GM19238 (cell line): ENCODE measurements at regions not wholly inside any gene's neighbourhood (a gene's known extent, or its start where the extent isn't known, plus 50 kb on each side); places are given as distances from the start of the nearest gene placed in this dataset.
"Not testable (repeated sequence)": the region's sequence is repeated elsewhere in the genome, so short reads cannot be mapped to it uniquely, and the experiment has no call there.

Experiments
- DNase-seq: peaks from one replicate; pipeline ENCODE4 v3.0.0; 2011; ENCODE audit warnings: low spot score; ENCODE audit not compliant: insufficient read length

GRCh38 chr4:75422998-75423397, 91.2 kb downstream of the RCHY1 start:
- DNase-seq = no peak

- no peak for DNase-seq
These were observed 101.5 kb downstream of the RCHY1 start for GRCh38 chr4:75412746-75413145.

- DNase-seq = no peak
These were observed 115.7 kb downstream of the RCHY1 start for GRCh38 chr4:75398501-75398900.

GRCh38 chr4:75391489-75392166, 122.6 kb downstream of the RCHY1 start:
- no peak for DNase-seq

- DNase-seq = not testable (repeated sequence)
These were observed 127.8 kb downstream of the RCHY1 start for GRCh38 chr4:75386426-75386825.

- DNase-seq = no peak
These were observed 129.1 kb downstream of the RCHY1 start for GRCh38 chr4:75385106-75385505.

GRCh38 chr4:75376543-75376942, 137.7 kb downstream of the RCHY1 start:
- DNase-seq = no peak

- DNase-seq = no peak
These were observed 142.3 kb downstream of the RCHY1 start for GRCh38 chr4:75371915-75372314.

GRCh38 chr4:75370576-75370975, 143.6 kb downstream of the RCHY1 start:
- no peak for DNase-seq

- no peak for DNase-seq
These were observed 168.8 kb downstream of the RCHY1 start for GRCh38 chr4:75345423-75345822.

- DNase-seq = no peak
These were observed 169.3 kb downstream of the RCHY1 start for GRCh38 chr4:75344915-75345314.

GRCh38 chr4:75343333-75343732, 170.9 kb downstream of the RCHY1 start:
- DNase-seq = no peak

- DNase-seq = no peak
These were observed 173.6 kb downstream of the RCHY1 start for GRCh38 chr4:75340561-75340960.

GRCh38 chr4:75338352-75338880, 175.8 kb downstream of the RCHY1 start:
- DNase-seq = no peak

GRCh38 chr4:75327804-75328512, 186.2 kb downstream of the RCHY1 start:
- DNase-seq = no peak

GRCh38 chr4:75325318-75325979, 188.8 kb downstream of the RCHY1 start:
- DNase-seq = no peak

- DNase-seq = no peak
These were observed 192.7 kb downstream of the RCHY1 start for GRCh38 chr4:75321484-75321883.

GRCh38 chr4:75317641-75318040, 196.6 kb downstream of the RCHY1 start:
- not testable (repeated sequence) for DNase-seq

- no peak for DNase-seq
These were observed 206.2 kb downstream of the RCHY1 start for GRCh38 chr4:75308049-75308448.

- no peak for DNase-seq
These were observed 207.7 kb downstream of the RCHY1 start for GRCh38 chr4:75306506-75306905.

GRCh38 chr4:75302648-75303047, 211.6 kb downstream of the RCHY1 start:
- DNase-seq = no peak

- DNase-seq = no peak
These were observed 224.2 kb downstream of the RCHY1 start for GRCh38 chr4:75289914-75290582.
